ENCODE measurements at regions not wholly inside any gene's neighbourhood (a gene's known extent, or its start where the extent isn't known, plus 50 kb on each side); places are given as distances from the start of the nearest gene placed in this dataset.

DNA sequence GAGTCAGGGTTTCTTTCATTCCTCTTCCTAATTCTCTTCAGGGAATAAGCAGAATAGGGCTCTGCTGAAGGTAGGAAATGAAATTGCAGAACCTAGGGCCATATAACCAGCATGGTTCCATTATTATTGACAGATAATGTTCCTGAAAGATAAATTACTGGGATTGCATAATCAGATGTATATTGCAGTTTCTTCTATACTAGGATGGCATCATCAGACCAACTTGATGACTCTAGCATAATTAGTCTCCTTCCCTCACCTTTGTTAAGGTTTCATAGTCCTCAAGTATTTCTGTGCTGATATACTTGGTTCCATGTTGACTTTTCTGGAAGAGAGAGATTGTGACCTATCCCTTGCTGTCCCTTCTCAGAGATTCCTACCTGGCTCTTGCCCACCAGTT, 492.3 kb upstream of the LCORL start:
- no peak overlapping the region for H3K4me3 ChIP-seq (ENCODE audit: low read depth, low read length)
- no peak for DNase-seq (ENCODE audit: low read depth)
- TF ChIP-seq, protein P1, sequence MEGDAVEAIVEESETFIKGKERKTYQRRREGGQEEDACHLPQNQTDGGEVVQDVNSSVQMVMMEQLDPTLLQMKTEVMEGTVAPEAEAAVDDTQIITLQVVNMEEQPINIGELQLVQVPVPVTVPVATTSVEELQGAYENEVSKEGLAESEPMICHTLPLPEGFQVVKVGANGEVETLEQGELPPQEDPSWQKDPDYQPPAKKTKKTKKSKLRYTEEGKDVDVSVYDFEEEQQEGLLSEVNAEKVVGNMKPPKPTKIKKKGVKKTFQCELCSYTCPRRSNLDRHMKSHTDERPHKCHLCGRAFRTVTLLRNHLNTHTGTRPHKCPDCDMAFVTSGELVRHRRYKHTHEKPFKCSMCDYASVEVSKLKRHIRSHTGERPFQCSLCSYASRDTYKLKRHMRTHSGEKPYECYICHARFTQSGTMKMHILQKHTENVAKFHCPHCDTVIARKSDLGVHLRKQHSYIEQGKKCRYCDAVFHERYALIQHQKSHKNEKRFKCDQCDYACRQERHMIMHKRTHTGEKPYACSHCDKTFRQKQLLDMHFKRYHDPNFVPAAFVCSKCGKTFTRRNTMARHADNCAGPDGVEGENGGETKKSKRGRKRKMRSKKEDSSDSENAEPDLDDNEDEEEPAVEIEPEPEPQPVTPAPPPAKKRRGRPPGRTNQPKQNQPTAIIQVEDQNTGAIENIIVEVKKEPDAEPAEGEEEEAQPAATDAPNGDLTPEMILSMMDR (conservative IDR thresholded peaks at IDR 0.05; ENCODE audit: low read depth, low read length): no peak

DNA sequence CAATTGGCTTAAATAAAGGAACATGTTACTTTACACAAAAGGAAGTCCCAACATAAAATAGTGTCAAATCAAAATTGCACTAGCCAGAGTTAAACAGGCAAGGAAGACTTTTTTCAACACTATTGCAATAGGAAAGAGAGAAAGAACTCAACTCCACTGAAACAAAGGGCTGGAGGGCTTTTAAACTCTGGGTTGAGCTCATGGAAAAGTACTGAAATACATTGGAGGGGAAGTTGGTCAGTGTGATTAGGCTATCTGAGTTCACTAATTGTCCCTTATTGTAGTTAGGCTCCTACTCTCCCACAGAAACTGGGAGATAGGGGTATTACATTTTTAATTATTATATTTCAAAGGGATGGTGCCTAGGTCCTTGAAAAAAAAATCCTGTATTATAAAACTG, 491.2 kb upstream of the LCORL start:
- DNase-seq (ENCODE audit: low read depth): no peak
- no peak overlapping the region for H3K4me3 ChIP-seq (ENCODE audit: low read depth, low read length)
- TF ChIP-seq, protein P1 (conservative IDR thresholded peaks at IDR 0.05; ENCODE audit: low read depth, low read length): no peak

DNA sequence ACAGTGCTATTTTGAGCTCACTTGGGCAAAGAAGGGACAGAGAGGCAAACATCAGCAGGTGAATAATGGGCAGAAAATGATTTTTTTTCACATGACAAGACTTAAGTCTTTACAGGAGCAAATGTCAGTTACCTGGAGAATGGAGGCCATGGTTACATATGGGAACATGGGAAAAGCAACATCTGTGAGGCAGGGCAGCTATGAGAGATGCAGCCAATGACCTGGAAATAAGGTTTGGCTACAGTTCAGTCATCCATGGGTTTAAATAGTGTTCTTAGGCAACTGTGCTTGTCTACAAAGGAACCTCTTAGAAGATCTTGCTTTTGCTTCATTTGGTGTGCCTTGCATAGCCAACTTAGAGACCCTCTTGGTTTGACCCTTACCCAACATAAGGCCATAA, 490.2 kb upstream of the LCORL start:
- TF ChIP-seq, protein P1 (conservative IDR thresholded peaks at IDR 0.05; ENCODE audit: low read depth, low read length): no peak
- DNase-seq (ENCODE audit: low read depth): no peak
- no peak overlapping the region for H3K4me3 ChIP-seq (ENCODE audit: low read depth, low read length)

DNA sequence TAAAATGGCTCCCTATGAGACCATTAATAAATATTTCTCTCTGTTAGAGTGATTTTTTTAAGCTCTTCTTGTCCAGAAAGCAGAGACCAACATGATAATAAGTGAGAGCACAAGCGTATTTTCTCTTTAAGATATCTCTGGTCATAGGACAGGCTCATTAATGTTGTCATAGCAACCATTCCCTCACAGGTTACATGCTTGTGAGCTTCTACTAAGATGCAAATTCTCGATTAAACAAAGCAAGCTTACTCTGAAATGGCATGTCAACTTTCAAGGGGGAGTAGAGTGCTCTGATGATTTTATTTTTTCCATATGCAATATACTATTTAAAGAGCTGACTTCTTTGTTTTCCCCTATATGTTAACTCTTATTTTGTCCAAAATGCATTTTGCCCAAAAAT, 487.2 kb upstream of the LCORL start:
- TF ChIP-seq, protein P1 (conservative IDR thresholded peaks at IDR 0.05; ENCODE audit: low read depth, low read length): no peak
- no peak for DNase-seq (ENCODE audit: low read depth)
- H3K4me3 ChIP-seq (ENCODE audit: low read depth, low read length): no peak overlapping the region

DNA sequence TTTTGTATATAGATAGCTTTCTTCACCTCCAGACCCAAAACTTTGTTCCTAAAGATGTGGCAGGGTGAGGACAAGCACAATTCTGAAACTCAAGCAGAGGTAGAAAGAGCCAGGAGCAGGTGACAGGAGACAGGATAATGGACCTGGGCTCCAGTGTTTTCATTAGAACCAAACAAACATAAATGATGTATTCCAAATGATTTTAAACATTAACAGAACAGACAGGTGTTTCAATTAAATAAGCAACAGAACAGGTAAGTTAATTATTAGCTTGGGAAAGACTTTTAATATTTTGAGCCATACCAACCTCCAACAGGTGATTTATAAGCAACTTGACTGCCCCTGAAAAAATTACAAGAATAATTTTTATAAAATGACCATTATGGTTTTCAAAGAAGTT, 459.4 kb upstream of the LCORL start:
- no peak overlapping the region for H3K4me3 ChIP-seq (ENCODE audit: low read depth, low read length)
- TF ChIP-seq, protein P1 (conservative IDR thresholded peaks at IDR 0.05; ENCODE audit: low read depth, low read length): no peak
- no peak for DNase-seq (ENCODE audit: low read depth)

DNA sequence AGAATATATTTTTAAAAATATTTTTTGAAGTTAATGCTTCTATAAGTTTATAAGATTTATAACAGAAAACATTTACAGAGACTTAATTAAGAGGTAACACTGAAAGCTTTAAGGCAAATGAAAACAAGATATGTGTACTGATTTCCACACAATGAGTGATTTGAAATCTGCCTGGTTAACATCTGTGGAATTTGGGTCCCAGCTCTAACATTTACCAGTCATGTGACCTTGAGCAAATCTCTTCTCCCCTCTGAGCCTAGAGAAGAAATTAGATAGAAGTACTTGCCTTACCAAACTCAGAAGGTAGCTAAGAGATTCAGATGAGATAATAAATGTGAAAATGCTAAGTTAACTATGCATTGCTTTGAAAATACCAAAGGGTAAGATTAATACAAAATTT, 458.8 kb upstream of the LCORL start:
- TF ChIP-seq, protein P1 (conservative IDR thresholded peaks at IDR 0.05; ENCODE audit: low read depth, low read length): no peak
- DNase-seq (ENCODE audit: low read depth): no peak
- H3K4me3 ChIP-seq (ENCODE audit: low read depth, low read length): no peak overlapping the region

DNA sequence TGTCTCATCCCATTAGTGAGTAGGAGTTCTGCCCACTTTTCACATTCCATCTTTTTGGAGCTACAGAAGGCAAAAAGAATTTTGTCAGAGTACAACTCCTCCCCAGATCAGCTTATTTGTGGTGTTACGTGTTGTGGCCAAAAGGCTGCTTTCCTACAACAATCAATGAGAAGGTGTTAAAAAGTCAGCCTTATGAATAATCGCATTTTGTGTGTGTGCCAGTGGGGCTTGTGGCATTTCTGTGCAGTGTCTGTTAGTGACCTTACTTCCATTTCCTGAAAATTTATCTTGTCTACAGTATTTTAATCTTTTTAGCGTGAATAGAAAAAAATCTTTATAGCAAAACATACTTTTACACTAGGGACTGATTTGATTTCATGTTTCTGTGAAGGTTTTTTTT, 458.3 kb upstream of the LCORL start:
- DNase-seq (ENCODE audit: low read depth): no peak
- no peak overlapping the region for H3K4me3 ChIP-seq (ENCODE audit: low read depth, low read length)
- TF ChIP-seq, protein P1 (conservative IDR thresholded peaks at IDR 0.05; ENCODE audit: low read depth, low read length): no peak
